Lower lobe of right lung (tissue), 2 donors: ENCODE measurements at regions not wholly inside any gene's neighbourhood (a gene's known extent, or its start where the extent isn't known, plus 50 kb on each side); places are given as distances from the start of the nearest gene placed in this dataset.

ENCODE experiments used
- ATAC-seq, 2 donors: fragments of 200-7000 bp; cut with Tn5 transposase; one replicate each; pipeline ENCODE4 v1.9.1; 2020 to 2022; ENCODE audit warnings: mild to moderate bottlenecking in 2 of 2, moderate library complexity in 2 of 2
- DNase-seq: peaks from one replicate; pipeline ENCODE4 v3.0.0-alpha.2; 2020
- H3K27ac ChIP-seq: fragments of 200-600 bp; one replicate; pipeline ENCODE4 v1.8.0; 2022
- H3K27me3 ChIP-seq: fragments of 200-600 bp; one replicate; pipeline ENCODE4 v1.8.0; 2022; ENCODE audit warnings: low read depth
- H3K36me3 ChIP-seq: fragments of 200-600 bp; one replicate; pipeline ENCODE4 v1.8.0; 2022; ENCODE audit warnings: mild to moderate bottlenecking
- H3K4me1 ChIP-seq: fragments of 200-600 bp; one replicate; pipeline ENCODE4 v1.8.0; 2022
- H3K4me3 ChIP-seq: fragments of 200-600 bp; one replicate; pipeline ENCODE4 v1.8.0; 2022; ENCODE audit warnings: mild to moderate bottlenecking
- H3K9me3 ChIP-seq: fragments of 200-600 bp; one replicate; pipeline ENCODE4 v1.8.0; 2022
- CTCF ChIP-seq: fragments of 200-600 bp; IDR thresholded peaks from one replicate; pipeline ENCODE4 v1.8.0; 2022; ENCODE audit warnings: antibody characterized with exemption, mild to moderate bottlenecking
- intact Hi-C: fragments of 100-400 bp; cut with DNase I; formaldehyde crosslinking; loops from one replicate; pipeline ENCODE4 v1.11.0; 2022
- donor health status: DM: no; HTN: yes; CAD: no; lungs with severe emphysema.

GRCh38 chr2:175766880-175767279 is 235.2 kb downstream of the LNPK start:
- Histone ChIP-seq H3K27ac (no peak overlapping the region), H3K36me3 (no peaks in the 10 kb centered on the region), H3K4me1 (no peaks in the 10 kb centered on the region), H3K9me3 (no peaks in the 10 kb centered on the region), H3K4me3 (no peak overlapping the region), H3K27me3 (no peaks in the 10 kb centered on the region)
- no peak for TF ChIP-seq CTCF
- ATAC-seq (no peak), DNase-seq (no peak)
- intact Hi-C loops = no loop called here

DNA sequence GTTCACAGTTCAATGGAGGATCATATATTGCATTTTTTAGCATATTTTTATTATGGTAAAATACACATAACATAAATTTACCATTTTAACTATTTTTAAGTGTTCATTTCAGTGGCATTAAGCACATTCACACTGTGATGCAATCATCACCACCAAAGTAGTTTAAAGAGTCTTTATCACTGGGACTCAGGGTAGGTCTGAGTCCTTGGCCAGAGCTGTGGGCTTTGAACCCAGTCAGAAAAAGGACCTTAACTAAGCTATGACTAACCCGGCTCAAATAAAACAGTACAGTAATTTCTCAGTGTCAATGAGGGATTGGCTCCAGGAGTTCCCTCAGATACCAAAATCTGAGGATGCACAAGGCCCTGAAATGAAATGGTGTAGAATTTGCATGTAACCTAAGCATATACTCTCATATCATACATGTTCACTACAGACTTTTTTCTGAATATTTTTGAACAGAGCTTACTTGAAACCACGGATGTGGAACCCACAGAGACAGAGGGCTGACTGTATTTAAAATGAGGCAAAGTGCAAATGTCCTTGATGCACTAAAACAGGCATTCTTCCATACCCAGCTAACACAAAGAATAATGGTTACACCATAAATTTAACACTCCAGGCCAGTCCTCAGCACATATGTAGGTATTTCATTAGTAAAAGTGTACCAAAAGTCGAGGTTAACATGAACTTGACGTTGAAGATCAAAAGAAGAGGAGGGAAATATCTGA is 246.2 kb downstream of the LNPK start:
- DNase-seq (no peak), ATAC-seq (no peak)
- Histone ChIP-seq H3K27me3 (no peaks in the 10 kb centered on the region), H3K9me3 (no peaks in the 10 kb centered on the region), H3K4me3 (no peak overlapping the region), H3K36me3 (no peaks in the 10 kb centered on the region), H3K27ac (no peak overlapping the region), H3K4me1 (no peaks in the 10 kb centered on the region)
- intact Hi-C loops = no loop called here
- no peak for TF ChIP-seq CTCF

- H3K4me1 ChIP-seq = no peaks in the 10 kb centered on the region
- no peaks in the 10 kb centered on the region for H3K36me3 ChIP-seq
- H3K27me3 ChIP-seq = no peaks in the 10 kb centered on the region
- H3K27ac ChIP-seq = no peak overlapping the region
- intact Hi-C loops = no loop called here
- no peaks in the 10 kb centered on the region for H3K9me3 ChIP-seq
- H3K4me3 ChIP-seq = no peak overlapping the region
- no peak for TF ChIP-seq CTCF
- DNase-seq (no peak), ATAC-seq (no peak)
Measured at GRCh38 chr2:175755169-175755568, 246.9 kb downstream of the LNPK start.

GRCh38 chr2:175750195-175750594 is 251.9 kb downstream of the LNPK start:
- ATAC-seq (no peak), DNase-seq (no peak)
- H3K4me3 ChIP-seq = no peak overlapping the region
- H3K27me3 ChIP-seq = no peaks in the 10 kb centered on the region
- no peaks in the 10 kb centered on the region for H3K36me3 ChIP-seq
- no peaks in the 10 kb centered on the region for H3K4me1 ChIP-seq
- intact Hi-C loops = no loop called here
- H3K27ac ChIP-seq = no peak overlapping the region
- no peaks in the 10 kb centered on the region for H3K9me3 ChIP-seq
- no peak for TF ChIP-seq CTCF

GRCh38 chr2:175745911-175746310 is 256.2 kb downstream of the LNPK start:
- TF ChIP-seq CTCF = no peak
- Histone ChIP-seq H3K36me3 (no peaks in the 10 kb centered on the region), H3K4me3 (no peak overlapping the region), H3K27me3 (no peaks in the 10 kb centered on the region), H3K9me3 (no peaks in the 10 kb centered on the region), H3K4me1 (no peaks in the 10 kb centered on the region), H3K27ac (no peak overlapping the region)
- intact Hi-C loops = no loop called here
- ATAC-seq (no peak), DNase-seq (no peak)
